Activated CD4-positive, alpha-beta T cell treated with anti-CD3 and anti-CD28 coated beads, Interleukin-2, Interleukin-4, amounts not matched to agents 100 ng/mL and 50 ng/mL, durations not matched to agents 16 hours and 8 hours (primary cell): ENCODE measurements at regions not wholly inside any gene's neighbourhood (a gene's known extent, or its start where the extent isn't known, plus 50 kb on each side); places are given as distances from the start of the nearest gene placed in this dataset.
"Not testable (repeated sequence)": the region's sequence is repeated elsewhere in the genome, so short reads cannot be mapped to it uniquely, and the experiment has no call there.

Source experiments
- DNase-seq: peaks from one replicate; pipeline ENCODE4 v3.0.0-alpha.2; 2020; ENCODE audit warnings: low spot score

GRCh38 chr7:152949253-152949652 lies 189.7 kb downstream of the ACTR3B start:
- no peak for DNase-seq

DNA sequence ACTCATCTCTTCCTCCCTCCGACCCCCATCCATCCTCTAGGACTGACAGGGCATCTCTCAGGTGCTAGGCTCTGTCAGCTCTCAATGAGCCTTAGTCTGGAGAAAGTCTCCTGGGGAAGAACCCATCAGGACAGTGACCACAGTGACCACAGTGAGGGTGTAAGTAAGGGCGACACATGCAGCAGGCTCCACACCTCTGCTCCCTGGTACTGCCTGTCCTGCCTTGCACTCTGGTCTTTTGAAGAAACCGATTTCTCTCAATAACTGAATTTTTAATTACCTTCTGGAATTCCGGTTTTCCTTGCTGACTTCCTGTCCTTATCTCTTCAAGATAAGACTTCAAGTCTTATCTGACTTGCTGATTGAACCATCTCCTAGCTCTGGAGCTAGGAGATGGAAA lies 190.2 kb downstream of the ACTR3B start:
- no peak for DNase-seq

DNA sequence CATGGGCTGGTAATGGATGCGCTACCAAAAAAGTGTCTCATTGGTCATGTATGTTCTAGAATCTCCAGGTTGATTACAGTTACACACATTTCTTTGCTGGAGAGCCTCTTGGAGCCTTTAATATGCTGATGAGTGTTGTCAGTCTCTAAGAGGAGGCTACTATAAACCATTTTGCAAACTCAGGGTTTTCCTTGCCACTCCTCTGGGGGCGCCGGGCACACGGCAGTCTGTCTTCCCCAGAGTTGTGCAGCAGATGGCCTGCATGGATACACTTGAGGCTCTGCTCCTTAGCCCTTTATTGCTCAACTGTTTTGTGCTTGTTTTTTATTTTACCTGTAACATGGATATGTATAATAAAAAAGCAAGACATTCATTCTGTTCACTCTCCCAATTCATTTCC lies 196.5 kb downstream of the ACTR3B start:
- DNase-seq = no peak

DNA sequence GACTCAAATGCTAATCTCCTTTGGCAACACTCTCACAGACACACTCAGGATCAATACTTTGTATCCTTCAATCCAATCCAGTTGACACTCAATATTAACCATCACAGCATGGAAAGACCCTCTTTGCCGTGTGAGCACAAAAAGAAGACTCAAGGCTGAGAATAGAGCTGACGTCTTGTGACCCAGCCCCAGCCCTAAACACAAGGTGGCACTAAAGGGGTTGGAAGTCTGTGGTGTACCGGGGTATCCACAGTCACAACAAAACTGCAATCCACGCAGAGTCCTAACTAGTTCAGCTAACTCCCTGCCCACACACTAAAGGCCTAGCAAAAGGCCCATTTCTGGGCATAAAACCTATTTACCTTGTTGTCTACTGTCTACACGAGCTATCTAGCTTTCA lies 200.1 kb downstream of the ACTR3B start:
- no peak for DNase-seq

DNA sequence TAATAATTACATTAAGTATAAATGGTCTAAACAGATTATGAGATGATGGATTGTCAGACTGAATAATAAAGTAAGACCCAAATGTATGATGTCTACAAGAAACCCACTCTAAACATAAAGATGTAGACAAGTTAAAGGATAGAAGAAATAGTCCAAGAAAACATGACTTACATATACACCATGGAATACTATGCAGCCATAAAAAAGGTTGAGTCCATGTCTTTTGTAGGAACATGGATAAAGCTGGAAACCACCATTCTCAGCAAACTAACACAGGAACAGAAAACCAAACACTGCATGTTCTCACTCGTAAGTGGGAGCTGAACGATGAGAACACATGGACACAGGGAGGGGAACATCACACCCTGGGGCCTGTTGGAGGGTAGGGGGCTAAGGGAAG lies 202.2 kb downstream of the ACTR3B start:
- DNase-seq = not testable (repeated sequence)

DNA sequence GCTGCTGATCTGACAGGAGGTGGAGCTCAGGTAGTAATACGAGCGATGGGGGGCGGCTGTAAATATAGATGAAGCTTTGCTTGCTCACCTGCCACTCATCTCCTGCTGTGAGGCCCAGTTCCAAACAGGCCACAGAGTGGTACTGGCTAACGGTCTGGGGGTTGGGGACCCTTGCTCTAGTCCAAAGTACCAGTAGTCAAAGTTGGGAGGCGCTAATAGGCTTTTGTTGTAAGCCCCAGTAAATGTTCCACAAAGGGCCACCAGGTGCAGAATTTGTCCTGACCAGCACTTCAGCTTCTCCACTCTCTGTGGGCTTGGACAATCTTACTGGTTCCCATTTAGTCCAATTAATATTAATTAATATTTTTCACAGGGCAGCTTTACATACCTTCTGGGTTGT lies 206.6 kb downstream of the ACTR3B start:
- no peak for DNase-seq

GRCh38 chr7:152967958-152968357 lies 208.4 kb downstream of the ACTR3B start:
- no peak for DNase-seq

DNA sequence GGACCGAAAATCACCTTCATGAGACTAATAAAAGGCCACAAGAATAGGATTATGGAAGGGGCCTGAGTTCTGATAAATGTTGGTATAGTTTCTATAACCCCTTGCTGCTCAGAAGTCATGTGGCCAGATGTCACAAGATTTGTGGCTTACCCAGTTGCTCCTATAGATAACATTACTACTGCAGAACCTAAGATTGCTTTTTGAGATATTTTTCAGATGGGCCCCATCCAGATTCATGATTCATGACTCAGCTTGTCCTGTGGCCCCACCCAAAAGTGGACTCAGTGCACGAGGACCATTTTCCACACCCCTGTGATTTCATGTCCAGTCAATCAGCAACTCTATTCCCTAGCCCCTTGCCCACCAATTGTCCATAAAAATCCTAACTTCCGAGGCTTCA lies 209.0 kb downstream of the ACTR3B start:
- no peak for DNase-seq

DNA sequence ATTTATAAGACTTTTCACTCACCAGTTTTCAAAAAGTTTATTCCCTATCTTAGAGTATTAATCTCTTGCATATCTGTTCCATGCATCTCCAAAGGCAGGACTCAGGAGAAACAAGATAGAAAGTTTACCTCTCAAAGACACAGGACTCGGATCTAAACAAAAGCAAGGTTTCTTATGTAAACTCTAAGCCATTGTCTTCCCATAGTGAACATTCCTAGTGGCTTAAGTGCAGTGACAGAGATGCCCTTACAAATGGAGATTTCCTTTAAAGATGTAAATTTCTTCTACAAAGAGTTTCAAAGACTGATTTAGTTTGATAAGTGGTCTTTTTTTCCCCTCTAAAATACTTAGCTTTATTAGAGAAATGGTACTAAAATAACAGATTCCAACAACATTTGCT lies 209.8 kb downstream of the ACTR3B start:
- DNase-seq = no peak

GRCh38 chr7:152969839-152970238 lies 210.3 kb downstream of the ACTR3B start:
- no peak for DNase-seq

DNA sequence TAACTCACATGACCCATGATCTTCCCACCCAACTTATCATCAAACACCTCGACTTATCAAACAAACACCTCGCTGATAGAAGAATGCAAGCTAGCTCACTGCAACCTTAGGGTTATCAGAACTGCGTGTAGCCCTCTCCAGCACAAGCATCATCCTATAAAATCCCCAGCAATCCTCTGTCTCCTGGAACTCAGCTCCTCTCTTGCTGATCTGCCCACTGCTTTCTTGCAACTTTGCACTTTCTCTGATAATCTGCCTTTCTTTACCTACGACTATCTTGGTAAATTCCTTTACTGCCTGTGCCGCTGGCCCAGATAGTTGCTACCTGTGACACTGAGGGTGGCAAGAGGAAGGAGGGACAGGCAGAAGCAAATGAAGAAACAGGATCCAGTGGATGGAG lies 210.9 kb downstream of the ACTR3B start:
- DNase-seq = no peak

DNA sequence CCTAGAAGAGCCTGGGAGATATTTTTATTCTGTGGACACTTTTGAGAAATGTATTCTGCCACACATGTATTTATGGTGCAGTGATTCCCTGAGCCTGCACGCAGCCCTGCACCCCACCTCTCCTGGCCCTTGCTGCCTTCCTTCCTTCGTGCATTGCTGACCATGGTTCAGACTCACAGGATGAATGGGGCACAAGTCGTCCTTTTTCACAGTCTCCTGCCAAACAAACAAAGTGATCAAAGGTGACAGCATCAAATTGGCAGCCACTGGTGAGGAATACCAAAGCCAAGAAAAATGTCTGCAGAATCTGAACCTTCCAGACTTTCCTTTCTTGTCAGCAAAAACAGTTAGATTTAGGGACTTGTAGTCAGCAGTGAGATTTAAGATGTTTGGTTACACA lies 215.0 kb downstream of the ACTR3B start:
- DNase-seq = no peak

GRCh38 chr7:152975076-152975475 lies 215.5 kb downstream of the ACTR3B start:
- no peak for DNase-seq

DNA sequence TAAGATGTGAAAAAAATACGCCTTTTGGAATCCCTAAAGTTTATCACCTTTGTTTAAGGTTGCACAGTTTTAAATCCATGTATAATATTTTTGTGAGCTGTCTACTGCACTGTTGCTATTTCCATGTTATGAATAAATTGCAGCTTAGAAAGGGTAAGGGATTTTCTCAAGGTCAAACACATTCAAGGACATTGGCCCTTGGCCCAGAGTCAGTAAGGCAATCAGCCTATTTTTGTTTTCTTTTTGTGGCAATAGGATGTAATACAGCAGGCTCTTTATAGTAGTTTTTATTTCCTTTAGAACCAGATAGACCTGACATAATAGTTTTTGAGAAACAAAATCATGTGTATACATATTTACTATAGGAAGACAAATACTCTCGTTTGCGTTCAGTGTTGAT lies 219.8 kb downstream of the ACTR3B start:
- DNase-seq = no peak

- DNase-seq = no peak
These were observed 224.9 kb downstream of the ACTR3B start for GRCh38 chr7:152984421-152984820.

DNA sequence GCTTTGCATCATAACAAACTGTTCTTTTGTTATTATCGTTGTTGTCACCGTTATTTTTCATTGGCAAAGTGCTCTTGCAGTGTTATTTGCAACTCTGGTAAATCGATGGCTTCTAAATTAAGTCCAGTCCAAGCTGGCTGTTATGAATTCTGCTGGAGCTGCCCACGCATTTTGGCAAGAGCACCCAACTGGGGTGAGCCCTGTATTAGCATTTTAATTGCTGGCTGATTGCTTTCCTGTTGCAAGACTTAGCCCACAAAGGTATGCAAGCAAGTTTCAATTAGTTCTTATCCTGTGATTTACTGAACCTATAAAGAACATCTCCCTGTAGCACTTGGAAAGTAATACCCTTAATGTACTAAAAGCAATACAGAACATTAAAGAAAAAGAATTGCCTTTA lies 226.8 kb downstream of the ACTR3B start:
- no peak for DNase-seq

DNA sequence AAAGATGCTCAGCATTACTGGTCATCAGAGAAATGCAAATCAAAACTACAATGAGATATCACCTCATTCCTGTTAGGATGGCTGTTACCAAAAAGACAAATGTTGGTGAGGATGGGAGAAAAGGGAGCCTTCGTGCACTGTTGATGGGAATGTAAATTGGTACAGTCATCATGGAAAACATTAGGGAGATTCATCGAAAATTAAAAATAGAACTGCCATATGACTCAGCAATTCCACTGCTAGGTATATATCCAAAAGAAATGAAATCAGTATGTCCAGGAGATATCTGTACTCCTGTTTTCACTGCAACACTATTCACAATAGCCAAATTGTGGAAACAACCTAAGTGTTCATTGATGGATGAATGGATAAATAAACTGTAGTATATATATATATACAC lies 228.1 kb downstream of the ACTR3B start:
- DNase-seq = no peak

- no peak for DNase-seq
These were observed 230.4 kb downstream of the ACTR3B start for GRCh38 chr7:152989889-152990380.

DNA sequence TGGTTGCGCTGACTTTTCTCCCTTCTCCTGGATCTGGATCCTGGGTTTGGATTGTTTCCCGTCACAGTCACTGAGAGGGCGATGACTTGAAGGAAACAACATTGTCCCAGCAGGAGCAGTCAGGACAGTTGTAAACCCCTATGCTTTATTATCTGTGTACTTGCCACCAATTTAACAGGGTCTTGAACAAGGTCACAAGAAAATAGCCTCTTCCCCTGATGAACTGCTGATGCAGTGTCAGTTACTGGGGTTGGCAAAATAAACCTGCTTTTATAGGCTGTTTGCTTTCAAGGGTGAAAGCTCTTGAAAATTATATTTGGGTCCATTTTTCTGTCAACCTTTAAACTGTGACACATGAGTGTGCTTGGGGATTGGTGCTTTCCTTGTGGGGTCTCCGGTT lies 238.9 kb downstream of the ACTR3B start:
- no peak for DNase-seq

DNA sequence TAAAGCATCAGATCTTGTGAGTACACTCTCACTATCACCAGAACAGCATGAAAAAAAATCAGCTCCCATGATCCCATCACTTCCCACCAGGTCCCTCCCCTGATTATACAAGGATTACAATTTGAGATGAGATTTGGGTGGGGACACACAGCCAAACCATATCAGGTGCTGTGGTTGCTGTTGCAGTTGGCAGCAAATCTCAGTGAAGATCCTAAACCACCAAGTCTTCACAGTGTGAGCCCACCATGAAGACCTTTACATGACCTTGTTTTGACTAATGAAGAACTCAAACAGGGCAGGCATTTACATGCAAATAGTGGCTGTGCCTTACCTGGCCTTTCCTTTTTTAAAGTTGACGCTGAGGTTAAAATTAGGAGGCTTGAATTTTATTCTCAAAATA lies 242.6 kb downstream of the ACTR3B start:
- DNase-seq = no peak

- DNase-seq = no peak
These were observed 243.0 kb downstream of the ACTR3B start for GRCh38 chr7:153002572-153002971.

DNA sequence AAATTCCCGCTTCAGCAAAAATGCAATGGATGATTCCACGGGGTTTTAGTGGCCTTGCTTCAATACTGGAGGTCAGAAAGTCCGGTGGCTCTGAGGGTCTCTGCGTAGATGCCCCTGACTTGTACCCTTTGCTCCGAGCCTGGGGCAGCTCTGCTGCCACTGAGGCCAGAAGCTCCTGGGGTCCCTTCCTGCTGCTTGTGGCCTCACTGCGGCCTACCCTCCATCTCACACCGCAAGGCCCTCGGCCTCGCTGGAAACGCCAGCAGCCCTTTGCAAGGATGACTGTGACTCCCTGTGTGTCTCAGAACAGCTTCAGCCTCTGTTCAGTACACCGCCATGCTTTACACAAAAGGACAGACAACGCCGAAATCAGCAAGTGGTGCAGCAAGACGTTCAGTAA lies 244.8 kb downstream of the ACTR3B start:
- no peak for DNase-seq

DNA sequence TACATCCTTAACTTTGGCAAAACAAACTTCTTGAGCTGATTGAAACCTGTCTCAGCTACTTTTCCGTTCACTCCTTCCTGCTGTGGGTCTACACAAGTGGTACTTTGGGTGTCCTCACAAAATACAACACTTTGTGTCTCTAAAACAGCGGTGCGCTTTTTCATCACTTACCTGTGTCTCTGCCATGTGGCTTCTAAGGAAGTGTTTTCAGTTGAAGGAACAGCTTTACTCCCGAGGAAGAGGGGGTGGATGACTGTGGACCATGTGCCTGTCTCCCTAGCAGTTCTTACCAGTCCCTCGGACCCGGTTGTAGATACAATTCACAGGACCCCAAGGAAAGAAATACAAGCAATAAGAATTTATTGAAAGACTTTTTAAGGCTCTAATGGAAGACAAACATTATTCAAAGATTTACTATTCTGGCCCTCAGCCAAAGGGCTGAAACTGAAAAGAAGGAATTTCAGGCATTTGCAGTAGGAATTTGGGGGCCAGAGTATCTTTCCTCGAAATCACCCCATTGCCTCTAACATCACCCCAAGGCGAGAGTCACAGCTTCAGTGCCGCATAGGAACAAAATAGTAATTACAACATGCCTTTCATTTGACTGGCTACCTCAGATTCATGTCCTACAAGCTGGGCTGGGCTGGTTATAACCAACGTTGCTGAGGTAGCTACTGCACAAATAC lies 246.3 kb downstream of the ACTR3B start:
- no peak for DNase-seq

GRCh38 chr7:153006452-153006851 lies 246.9 kb downstream of the ACTR3B start:
- no peak for DNase-seq

GRCh38 chr7:153006911-153007310 lies 247.4 kb downstream of the ACTR3B start:
- no peak for DNase-seq
